Superior temporal gyrus (tissue), 1 donor: ENCODE measurements at regions not wholly inside any gene's neighbourhood (a gene's known extent, or its start where the extent isn't known, plus 50 kb on each side); places are given as distances from the start of the nearest gene placed in this dataset.

Experiments used
- DNase-seq: peaks from one replicate; pipeline ENCODE4 v3.0.0-alpha.2; 2016; ENCODE audit errors: extremely low spot score

- no peak for DNase-seq
Observed at GRCh38 chr12:76706761-76707160, 57.2 kb upstream of the ZDHHC17 start.

GRCh38 chr12:76707772-76708171 is 56.1 kb upstream of the ZDHHC17 start:
- no peak for DNase-seq

- no peak for DNase-seq
Observed at GRCh38 chr12:76708296-76708695, 55.6 kb upstream of the ZDHHC17 start.

- DNase-seq, result no peak
Observed at GRCh38 chr12:76711241-76711640, 52.7 kb upstream of the ZDHHC17 start.

- DNase-seq, result no peak
Observed at GRCh38 chr12:76713130-76713529, 50.8 kb upstream of the ZDHHC17 start.

GRCh38 chr12:76713986-76714385 is 49.9 kb upstream of the ZDHHC17 start:
- DNase-seq, result no peak
